HG03039 (cell line): ENCODE measurements at regions not wholly inside any gene's neighbourhood (a gene's known extent, or its start where the extent isn't known, plus 50 kb on each side); places are given as distances from the start of the nearest gene placed in this dataset.

Experiments used
- ATAC-seq: cut with Tn5 transposase; IDR thresholded peaks from one replicate; pipeline ENCODE4 v1.9.1; 2021; ENCODE audit warnings: mild to moderate bottlenecking, moderate library complexity; ENCODE audit not compliant: unreplicated experiment

DNA sequence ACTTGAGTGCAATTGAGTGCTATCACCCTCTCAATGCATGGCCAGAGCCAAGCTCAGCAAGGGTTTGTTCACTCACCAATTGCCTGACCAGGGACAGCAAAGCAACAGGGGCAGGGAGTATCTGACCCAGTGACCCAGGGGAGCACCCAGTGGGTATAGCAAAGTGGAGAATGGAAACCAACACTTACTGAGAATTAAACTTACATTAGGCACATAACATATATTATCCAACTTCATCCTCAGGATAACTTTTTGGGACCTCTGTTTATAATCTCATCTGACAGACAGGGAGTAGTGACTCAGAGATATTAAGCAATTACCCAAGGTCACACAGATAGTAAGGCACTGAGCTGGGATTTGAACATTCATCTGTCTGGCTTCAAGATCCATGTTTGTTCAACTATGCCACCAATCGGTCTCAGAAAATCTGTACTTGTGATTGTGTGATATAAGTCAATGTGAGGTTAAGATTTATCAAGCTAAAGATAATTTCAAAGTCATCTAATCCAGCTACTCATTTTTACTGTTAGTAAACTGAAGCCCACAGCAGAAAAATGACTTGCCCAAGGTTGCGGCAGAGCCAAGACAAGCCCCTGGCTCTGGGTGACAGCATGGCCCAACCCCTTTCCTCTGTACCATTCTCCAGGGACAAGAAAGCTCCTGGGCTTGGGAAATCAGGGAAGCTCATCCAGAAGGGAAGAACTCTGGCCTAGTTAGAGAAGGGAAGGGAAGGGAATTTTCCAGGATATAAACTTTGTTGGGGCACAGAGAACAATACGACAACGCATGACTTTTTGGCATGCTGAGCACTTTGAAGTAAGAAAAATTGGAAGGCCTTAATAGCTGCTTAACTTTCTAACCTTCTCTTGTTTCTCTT lies 138.0 kb upstream of the SMAD3 start:
- ATAC-seq, result no peak

DNA sequence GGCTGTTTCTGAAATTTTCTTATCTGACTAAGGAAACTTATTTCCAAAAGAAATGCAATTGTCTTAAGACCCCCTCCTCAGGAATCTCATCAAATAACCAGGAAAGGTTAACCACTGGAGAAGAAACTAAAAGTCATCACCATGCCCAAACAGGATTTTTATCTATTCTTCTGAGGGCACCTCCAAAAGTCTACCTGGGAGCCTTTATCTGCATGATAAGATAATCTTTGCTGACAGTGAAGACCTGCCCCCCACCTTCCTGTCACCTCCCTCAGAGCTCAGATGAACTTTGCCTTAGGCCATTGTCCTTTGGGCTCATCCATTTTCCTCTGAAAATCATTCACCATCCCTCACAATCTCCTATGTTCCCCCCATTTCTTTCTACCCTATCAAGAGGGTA lies 137.3 kb upstream of the SMAD3 start:
- ATAC-seq, result no peak

DNA sequence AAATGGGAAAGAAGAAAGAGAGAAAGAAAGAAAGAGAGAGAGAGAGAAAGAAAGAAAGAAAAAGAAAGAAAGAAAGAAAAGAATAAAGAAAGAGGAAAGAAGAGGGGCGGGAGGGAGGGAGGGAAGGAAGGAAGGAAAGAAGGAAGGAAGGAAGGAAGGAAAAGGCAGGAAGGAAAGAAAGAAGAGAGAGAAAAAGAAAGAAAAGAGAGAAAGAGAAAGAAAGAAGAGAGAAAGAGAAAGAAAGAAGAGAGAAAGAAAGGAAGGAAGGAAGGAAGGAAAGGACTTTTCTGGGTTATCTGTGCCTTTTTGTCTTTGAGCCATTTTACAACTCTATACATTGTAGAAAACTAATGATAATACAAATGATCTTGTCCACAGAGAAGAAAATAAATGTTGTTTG lies 136.6 kb upstream of the SMAD3 start:
- ATAC-seq, result no peak

DNA sequence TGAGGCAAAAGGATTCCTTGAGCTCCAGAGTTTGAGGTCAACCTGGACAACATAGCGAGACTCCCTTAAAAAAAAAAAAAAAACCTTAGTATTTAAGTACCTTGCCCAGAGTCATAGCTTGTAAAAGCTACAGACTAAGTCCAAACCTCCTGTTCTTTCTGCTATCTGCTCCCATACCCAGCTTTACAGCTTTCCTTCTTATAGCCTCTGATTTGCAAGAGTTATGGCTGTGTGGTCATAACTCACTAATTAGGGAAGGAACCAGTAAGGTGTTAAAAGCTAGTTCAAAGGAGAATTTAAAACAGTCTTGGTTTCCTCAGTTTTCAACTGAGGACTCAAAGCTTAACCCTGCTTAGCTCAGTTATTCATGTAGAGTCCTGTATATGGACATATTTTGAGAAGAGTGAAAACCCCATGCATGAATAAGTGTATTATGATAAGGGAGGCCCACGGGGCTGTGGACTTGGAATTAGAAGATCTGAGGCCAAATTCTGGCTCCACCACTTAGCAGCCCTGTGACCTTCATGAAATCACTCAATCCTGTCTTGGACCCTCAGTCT lies 135.5 kb upstream of the SMAD3 start:
- no peak for ATAC-seq

DNA sequence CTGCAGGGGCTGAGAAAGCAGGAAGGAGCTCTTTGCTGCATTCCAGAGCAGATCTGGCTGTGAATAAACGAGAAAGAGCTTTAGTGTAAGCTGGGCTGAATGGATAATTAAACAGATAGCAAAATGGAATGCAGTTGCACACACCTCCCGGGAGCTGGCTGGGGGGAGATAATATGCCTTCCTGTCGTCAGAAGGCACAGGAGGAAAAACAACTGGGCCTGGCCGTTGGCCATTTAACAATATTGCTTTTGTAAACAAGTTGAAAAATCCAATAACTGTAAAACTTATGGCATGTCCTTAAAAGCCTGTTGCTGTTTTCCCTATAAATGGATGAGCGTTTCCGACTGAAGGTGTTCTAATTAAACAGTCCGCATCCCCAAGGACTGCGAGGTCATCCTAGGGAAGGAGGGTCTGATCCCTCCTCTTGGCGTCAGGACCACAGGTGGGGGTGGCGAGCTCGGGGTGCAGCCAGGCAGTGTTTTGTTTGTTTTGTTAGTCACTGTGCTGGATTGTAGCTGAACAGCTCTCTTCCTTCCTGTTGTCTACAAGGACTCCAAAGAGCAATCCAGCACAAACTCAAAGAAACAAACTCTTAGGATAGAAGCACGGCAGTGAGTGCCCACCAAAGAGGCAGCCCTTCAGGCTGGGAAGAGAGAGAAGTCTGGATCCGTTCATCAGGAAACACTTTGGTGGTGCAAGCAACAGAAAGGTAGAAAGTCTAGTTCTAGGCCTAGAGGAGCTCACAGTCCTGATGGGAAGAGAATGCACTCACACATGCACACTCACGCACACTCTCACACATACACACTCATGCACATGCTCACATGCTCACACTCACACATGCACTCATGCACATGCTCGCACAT lies 133.4 kb upstream of the SMAD3 start:
- no peak for ATAC-seq

DNA sequence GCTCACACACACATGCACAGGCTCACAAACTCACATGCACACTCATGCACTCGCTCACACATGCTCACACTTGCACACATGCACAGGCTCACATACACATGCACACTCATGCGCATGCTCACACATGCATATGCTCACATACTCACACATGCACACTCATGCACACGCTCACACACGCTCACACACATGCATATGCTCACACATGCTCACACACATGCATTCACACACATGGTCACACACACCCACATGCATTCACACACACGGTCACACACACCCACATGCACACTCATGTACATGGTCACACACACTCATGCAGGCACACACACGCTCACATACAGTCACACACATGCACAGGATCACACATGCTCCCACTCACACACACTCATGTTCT lies 132.8 kb upstream of the SMAD3 start:
- ATAC-seq, result no peak

DNA sequence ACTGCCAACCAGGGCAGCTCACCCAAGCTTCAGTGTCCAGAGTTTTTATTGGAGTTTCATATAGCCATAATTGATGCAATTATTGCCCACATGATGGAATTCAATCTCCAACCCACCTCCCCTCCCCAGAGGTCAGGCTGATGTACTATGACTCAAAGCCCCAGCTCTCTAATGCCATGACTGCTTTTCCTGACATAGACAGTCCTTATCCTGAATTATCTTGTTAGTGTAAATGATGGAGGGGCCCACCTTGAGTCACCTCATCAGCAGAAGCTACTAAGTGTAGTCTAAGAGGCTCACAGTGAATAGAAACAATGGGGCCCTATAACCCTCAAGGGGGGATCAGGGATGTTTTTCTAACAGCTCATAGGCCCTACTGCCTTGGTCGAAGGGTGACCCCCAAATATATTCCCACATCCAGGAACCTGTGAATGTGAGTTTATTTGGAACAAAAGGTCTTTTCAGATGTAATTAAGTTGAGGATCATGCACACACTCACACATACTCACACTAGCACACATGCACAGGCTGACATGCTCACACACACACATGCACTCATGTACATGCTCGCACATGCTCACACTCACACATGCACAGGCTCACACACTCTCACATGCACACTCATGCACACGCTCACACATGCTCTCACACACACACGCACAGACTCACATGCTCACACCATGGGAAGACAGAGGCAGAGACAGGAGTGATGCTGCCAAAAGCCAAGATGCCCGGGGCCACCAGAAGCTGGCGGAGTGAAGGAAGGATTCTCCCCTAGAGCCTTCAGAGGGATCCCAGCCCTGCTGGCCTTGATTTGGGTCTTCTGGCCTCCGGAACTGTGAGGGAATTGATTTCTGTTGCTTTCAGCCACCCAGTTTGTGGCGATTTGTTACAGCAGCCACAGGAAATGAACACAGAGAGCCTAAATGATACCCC lies 131.2 kb upstream of the SMAD3 start:
- no peak for ATAC-seq

DNA sequence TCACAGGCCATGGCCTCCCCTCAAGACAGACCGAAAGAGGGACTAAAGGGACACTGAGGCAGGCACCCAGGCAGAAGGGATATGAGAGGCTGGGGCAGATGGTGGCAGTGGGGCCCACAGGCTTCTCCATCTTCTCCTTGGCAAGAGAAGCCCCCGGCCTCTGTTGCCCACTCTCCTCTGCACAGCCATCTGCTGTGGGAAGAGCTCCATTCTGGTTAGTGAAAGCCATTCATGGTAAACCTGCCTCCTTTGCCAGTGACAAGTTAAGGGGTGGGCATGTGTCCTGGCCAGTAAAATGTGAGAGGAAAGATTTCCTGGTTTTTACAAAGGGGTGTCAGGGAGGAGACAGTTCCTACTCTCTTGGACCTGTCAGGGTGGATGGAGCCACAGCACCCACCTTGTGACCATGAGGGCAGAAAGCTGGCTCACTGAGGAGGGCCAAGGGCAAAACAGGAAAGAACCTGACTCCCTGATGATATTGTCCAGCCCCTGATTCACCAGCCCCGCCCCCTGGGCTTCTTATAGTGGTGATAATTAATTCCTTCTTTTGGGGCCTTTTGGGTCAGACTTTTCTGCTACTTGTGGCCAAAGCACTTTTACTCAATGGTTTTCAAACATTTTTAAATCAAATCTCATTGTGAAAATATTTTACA lies 130.4 kb upstream of the SMAD3 start:
- no peak for ATAC-seq

DNA sequence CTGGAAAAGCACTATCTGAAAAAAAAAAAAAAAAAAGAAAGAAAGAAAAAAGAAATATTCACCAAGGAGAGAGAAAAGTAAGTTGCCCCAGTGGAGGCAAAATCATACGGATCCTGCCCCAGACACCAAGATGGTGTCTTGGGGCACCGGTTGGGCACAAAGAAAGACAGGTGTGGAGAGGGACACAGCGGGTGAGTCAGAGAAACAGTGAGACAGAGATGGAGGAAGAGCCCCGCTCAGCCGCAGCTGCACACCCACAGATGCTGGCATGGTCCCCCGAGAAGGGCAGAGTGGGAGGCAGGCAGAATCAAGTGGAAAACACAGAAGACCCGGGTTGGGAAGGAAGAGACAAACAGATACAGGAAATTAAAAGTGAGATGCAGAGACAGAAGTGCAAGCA lies 129.7 kb upstream of the SMAD3 start:
- ATAC-seq, result no peak

DNA sequence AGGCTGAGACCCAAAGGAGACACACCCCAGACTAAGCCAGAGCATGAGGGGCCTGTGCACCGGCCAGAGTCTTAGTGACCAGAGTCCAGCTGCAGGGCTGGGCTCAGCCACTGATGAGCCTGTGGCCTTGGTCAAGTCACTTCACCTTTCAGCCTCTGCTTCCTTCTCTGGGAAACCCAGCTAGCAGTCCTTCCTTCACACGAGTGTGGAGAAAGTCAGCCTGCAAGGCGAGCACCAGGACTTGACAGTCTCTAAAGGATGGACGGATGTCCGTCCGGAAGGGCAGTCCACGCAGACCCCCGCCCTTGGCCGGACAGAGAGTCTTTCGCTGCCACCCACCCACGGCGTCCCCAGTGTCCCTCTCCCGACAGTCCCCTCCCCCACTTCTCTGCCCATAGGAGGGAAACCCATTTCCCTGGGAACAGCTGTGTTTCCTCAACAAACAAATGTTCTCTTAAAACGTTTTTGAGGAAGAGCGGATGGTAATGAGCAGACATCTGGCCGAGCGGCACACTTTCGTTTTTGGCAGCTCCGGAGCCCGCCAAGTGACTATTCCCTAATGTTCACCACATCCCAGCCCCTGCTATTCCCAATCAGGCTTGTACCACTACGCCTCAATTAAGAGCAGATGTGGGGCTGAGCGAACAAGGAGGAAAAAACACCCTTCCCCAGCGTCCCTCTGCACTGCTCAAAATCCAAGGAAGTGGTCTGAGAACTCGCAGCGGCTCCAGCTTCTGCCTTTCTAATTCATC lies 129.1 kb upstream of the SMAD3 start:
- ATAC-seq, result no peak

DNA sequence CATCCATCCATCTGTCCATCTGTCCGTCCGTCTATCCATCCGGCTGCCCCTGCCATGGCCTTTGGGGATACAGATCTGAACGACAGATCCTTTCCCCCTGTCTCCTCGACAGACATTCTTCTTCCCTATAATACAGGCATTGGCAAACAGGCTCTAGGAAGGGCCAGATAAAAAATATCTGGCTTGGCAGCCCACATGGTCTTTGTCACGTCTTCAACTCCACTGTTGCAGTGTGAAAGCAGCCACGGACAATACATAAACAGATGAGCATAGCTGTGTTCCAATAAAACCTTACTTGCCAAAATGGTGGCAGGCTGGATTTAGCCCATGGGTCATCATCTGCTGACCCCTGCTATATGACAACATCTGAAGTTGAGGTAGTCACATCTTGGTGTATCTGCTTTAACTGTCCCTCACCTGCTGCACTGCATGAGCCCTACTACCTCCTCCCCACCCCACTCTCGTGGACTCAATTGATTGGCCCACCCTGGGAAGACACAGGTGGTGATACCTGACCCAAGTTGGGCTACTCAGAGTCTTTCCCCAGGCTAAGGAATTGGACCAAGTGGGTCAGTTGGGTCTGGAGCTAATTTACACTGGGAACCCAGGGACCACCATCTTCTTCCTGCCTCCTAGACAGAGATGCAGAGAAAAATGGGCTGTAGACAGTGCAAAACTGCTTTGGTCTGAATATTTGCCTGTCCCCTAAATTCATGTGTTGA lies 128.4 kb upstream of the SMAD3 start:
- no peak for ATAC-seq

DNA sequence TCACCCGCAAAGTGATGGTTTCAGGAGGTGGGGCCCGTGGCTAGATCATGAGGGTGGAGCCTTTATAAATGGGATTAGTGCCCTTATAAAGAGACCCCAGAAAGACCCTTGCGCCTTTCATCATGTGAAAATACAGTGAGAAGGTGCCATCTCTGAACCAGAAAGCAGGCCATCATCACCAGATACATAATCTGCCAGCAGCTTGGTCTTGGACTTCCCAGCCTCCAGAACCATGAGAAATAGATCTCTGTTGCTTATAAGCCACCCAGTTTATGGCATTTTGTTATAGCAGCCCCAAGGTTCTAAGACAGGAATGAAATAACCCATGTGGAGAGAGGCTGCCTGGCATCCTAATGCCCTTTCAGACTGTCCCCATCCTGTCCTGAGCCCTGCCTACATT lies 127.8 kb upstream of the SMAD3 start:
- ATAC-seq, result no peak

DNA sequence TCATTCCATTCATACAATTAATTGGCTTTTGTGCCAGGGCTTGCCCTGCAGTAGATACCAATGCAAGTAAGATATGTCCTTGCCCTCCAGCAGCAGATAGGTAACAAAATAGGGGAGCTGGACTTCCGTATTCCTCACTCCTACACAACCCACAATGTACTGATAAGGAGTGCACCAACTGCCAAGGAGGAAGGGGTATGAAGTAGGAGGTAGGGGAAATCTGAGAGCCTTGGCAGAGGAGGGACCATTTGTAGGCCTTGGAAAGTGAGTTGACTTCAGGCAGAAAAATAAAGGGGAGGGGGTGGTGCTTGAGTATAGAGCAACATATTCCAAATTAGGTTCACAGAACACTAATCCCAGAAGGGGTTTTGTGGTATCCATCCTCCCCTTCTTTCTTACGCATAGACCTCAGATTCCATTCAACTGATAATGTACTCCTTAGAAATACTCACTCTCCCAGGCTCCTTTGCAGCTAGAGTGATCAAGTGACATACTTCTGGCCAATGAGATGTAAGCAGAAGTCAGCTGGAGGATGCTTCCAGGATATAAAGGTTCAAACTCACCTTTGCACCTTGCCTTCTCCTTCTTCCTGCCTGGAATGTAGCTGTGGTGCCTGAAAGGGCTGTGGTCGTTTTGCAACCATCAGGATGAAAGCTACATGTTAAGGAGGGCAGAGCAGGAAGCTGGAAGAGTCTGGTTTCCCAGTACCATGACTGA lies 127.1 kb upstream of the SMAD3 start:
- ATAC-seq, result no peak

DNA sequence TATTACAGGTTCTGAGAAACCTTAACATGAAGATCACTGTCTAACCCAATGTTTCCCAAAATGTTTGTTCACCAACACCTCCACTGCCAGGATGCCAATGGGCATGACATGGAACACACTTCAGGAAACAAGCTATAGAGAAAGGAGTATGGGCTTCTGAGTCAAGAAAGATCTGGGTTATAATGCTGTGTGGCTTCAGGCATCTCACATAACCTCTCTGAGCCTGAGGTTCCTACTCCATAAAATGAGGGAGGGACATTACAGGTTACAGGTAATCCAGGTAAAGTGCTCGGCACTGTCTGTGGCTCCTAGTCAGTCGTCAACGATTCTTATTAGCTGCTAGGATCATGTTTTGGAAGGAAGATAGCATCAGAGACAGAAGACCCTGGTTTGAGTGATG lies 126.4 kb upstream of the SMAD3 start:
- no peak for ATAC-seq

DNA sequence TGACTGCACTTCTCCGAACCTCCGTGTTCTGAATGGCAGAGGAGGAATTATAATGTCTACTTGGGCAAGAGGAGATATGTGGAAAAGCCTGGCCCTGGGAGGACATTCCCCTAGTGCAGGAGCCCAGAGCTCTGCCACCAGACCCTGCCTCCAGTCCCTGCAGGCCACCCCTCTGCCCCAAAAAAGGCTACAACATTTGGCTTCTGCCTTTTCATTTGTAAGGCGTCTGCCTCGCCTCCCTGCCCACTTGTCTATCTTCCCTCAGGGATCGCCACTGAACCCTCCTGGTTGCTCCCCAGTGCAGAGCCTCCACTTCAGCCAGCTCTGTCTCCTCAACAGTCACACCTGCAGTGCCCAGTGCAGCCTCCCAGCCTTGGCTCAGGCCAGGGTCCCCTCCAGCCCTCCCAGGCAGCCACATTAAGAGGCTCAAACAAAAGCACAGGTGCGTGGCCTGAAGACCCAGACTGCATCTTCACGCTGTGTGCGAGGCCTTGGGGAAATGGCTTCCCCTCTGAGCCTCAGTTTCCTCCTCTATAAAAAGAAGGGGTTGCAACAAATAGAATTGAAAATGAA lies 125.9 kb upstream of the SMAD3 start:
- no peak for ATAC-seq

DNA sequence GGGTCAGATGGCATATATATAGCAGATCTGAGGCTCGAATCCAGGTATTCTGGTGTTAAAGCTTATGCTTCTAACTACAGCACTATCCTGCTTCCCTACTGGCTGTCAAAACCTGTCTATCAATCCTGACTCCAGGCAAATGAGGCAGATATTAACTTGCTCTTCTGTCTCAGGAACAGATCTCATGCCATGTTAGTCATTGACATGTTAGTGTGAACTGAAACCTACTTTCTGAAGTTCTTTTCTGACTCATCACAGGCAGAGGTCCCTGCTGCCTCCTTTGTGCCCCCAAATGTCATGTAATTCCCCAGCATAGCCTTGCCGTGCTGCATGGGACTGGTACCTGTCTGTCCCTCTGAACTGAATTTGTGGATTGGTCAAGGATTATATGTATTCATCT lies 125.0 kb upstream of the SMAD3 start:
- no peak for ATAC-seq

DNA sequence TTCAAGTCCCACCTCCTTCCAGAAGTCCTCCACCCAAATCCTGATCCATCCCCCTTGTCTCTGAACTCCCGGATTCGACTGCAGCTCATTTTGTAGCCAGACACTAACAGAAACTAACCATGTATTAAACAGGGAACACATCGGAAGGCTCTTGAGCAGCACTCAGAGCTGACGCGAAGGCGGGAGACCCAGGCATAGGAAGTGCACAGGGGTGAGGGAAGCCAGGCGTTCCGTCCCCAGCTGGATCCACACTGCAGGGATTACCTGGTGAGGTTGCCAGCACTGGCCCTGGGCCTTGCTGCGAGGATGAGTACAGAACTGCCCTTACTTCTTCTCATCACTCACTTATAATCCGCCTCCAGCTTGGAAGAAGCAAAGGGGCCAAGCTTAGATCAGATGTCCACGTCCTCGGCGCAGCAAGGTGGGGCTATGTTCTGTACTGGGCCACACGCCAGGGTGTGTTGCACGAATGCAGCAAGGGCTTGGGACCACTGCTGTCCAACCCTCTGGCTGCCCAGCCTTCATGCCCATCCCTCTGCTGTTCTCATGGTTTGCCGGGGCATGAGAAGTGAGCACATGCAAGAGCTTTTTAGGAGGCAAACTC lies 124.2 kb upstream of the SMAD3 start:
- no peak for ATAC-seq
